SK-N-MC (cell line): ENCODE measurements at regions not wholly inside any gene's neighbourhood (a gene's known extent, or its start where the extent isn't known, plus 50 kb on each side); places are given as distances from the start of the nearest gene placed in this dataset.

ENCODE experiments used
- EZH2 ChIP-seq: fragments of 200-600 bp; sonication (generic); IDR thresholded peaks from one replicate; pipeline ENCODE4 v1.6.1; 2017; ENCODE audit warnings: antibody characterized with exemption
- POLR2AphosphoS5 ChIP-seq: IDR thresholded peaks from 2 replicates; pipeline ENCODE4 v1.6.1; 2012; ENCODE audit warnings: mild to moderate bottlenecking, low read depth, low read length, borderline replicate concordance

DNA sequence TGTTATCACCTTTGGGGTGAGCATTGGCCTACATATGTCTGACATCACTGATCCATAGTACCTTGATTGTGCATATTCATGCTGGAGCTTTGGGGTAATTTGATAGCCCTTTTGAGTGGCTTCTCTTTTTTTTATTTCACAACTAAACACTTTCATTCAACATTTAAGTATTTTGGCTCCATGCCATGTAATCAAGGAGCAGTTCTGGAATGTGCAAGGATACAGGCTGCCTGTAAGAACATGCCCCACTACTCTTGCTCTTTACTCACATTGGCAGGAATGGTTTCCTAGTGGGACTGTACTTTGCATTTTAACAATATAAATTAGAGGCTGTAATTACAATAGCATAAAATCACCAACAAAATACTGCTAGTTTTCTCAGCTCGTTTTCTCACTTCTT is 300.7 kb upstream of the SPAG17 start:
- no peak for TF ChIP-seq POLR2AphosphoS5
- no peak for TF ChIP-seq EZH2
